OCI-LY7 (cell line): ENCODE measurements at regions not wholly inside any gene's neighbourhood (a gene's known extent, or its start where the extent isn't known, plus 50 kb on each side); places are given as distances from the start of the nearest gene placed in this dataset.

Experiments used
- CTCF ChIP-seq: fragments of 200-600 bp; sonication (generic); conservative IDR thresholded peaks from 2 replicates; pipeline ENCODE4 v1.5.1; 2014; ENCODE audit warnings: mild to moderate bottlenecking, antibody characterized with exemption, low read length, moderate library complexity, mixed read lengths
- EZH2phosphoT487 ChIP-seq: fragments of 200-600 bp; sonication (generic); IDR thresholded peaks from 2 replicates; pipeline ENCODE4 v1.6.1; 2018; ENCODE audit warnings: low read depth, borderline replicate concordance, mild to moderate bottlenecking, mixed run types, antibody characterized with exemption, low read length, moderate library complexity, mixed read lengths

GRCh38 chr1:47555841-47556560, 118.2 kb downstream of the FOXD2 start:
- TF ChIP-seq CTCF (no peak), EZH2phosphoT487 (no peak)
